Amygdala (tissue), 56 donors: ENCODE measurements at regions not wholly inside any gene's neighbourhood (a gene's known extent, or its start where the extent isn't known, plus 50 kb on each side); places are given as distances from the start of the nearest gene placed in this dataset.
A peak's percentile ranks its signal among the peaks of the same experiment; 100 is the strongest.

Experiments used
- DNase-seq, 56 donors: peaks; one replicate each; lab custom pipeline; 2025; lab: John Stamatoyannopoulos, UW

DNA sequence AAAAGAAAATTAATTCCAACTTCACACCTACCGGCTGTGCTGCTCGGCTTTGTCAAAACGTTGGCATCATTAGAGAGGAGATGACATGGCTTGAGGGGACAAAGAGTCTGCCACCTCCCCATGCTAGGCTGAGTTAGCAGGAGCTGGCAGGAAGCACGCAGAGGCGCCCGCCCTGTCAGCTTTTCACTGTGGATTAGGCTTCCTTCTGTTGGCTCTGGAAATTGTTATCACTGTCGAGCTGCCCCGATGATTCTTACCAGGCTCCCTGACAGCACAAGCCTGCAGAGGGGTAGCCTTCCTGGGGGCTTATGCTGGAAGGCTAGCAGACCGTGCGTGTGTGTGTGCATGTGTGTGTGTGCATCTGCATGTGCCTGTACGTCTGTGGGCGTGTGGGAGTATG, 490.9 kb upstream of the TBX3 start:
- no peak for DNase-seq

GRCh38 chr12:115172521-115172920, 488.5 kb upstream of the TBX3 start:
- DNase-seq = no peak

DNA sequence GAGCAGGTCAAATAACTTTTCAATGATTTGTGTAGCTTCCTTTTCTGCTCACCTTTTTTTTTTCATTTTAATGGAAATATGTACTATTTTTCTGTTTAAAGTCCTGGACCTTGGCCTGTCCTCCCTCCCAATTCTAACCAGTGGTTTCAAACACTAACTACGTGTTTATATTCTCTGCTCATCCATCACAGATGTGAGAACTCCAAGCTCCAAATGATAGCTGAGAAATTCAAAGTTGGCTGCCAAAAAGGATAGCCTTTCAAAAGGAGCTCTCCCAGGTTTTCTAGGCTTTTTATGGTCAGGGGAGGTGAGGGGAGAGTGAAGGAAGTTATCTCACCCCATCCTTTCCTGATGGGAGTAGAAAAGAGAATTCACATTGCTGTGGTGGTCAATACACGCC, 486.0 kb upstream of the TBX3 start:
- DNase-seq = no peak

DNA sequence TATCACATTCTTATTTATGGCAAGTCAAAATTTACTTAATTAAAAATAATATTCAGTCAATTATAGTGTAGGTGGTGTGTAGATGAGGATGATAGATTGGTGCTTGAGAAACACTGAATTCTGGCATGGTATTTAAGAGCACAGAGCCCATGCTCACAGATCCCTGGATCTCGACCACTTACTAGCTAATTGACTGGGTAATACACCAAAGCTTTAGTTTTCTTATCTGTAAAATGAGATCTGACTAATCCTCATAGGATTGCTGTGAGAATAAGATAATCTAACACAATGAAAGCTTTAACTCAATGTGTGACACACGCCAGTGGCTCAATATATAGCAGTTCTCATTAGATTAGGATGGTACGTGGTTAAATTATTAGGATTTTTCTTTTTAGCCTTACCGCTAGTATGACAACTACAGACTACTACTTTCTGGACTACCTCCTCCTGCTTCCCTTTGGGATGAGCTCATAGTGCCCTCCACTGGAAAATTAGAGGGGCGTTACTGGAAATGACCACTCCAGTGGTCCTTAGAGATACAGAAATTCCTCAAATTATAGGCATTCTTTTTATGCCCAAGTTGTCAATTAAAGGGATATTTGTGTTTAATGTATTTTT, 482.8 kb upstream of the TBX3 start:
- DNase-seq = no peak

- no peak for DNase-seq
Observed at GRCh38 chr12:115163710-115164109, 479.7 kb upstream of the TBX3 start.

- DNase-seq = no peak
Observed at GRCh38 chr12:115160271-115161128, 476.5 kb upstream of the TBX3 start.

- DNase-seq = no peak
Observed at GRCh38 chr12:115158816-115159215, 474.8 kb upstream of the TBX3 start.

DNA sequence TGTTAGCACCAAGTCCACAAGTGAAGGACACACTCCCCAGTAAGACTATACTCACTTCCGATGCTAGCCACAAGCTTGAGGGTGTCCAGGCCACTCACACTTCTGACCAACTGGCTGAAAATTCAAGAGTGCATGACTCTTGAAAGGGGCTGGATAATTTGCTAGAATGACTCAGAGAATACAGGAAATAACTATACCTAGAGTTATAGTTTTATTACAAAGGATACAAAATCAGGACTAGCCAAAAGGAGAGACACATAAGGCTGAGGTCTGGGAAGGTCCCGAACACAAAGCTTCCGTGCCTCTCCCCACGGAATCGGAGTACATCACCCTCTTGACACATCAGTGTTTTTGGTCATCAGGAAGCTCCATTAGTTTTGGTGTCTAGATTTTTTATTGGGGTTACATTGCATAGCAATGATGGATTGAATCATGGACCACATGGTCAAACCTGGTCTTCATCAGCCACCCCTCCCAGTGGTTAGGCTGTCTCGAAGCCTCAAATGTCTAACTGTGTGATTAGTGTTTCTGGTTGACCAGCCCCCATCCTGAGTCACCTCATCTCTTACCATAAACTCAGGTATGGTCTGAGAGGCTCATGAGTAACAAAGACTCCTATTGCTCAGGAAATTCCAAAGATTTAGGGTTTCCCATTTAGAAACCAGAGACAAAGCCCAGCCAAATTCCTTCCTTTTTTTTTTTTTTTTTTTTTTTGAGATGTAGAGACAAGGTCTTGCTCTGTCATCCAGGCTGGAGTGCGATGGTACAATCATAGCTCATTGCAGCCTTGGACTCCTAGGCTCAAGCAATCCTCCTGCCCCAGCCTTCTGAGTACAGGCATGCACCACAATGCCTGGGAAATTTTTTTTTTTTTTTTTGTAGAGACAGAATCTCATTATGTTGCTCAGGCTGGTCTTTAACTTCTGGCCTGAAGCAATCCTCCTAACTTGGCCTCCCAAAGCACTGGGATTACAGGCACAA, 472.0 kb upstream of the TBX3 start:
- DNase-seq = no peak

DNA sequence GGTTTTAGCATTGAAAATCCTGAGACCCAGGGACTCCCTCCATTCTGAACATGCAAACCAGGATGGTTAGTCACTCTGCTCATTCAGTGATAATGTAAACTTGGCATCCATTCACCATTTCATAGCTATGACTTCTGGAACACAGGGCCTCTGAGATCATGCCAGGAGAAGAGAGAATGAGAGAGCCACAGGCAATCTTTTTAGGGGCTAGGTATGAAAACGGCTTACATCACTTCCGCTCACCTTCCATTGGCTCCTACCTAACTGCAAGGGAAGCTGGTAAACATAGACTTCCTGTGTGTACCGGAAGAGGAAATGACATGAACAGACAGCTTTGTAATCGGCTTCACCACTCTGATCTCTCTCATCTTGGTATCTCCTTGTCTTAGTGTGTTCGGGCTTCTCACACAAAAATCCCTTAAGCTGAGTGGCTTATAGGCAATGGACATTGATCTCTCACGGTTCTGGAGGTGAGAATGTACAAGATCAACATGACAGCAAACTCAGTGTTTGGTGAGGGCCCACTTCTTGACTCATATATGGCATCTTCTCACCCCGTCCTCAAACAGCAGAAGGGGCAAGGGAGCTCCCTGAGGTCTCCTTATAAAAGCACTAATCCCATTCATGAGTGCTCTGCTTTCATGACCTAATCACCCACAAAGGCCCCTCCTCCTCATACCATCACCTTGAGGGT, 465.9 kb upstream of the TBX3 start:
- DNase-seq = no peak

GRCh38 chr12:115149279-115149678, 465.3 kb upstream of the TBX3 start:
- DNase-seq = no peak

DNA sequence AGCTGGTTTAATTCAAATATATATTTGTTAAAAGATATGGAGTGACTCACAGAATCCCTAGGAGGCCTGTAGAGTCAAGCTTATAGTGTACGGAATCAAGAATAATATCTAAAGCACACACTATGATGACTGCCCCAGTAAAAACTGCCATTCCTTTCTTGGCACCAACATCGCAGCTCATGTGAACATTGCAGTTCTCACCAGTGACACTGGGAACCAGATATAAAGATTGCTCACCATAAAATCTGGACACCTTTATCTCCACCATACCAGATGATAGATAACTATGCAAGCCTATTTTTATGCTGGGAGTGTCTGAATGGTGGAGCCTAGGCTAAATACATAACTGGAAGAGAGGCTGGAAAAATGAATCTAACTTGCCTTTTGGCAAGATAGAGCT, 463.9 kb upstream of the TBX3 start:
- DNase-seq = no peak

DNA sequence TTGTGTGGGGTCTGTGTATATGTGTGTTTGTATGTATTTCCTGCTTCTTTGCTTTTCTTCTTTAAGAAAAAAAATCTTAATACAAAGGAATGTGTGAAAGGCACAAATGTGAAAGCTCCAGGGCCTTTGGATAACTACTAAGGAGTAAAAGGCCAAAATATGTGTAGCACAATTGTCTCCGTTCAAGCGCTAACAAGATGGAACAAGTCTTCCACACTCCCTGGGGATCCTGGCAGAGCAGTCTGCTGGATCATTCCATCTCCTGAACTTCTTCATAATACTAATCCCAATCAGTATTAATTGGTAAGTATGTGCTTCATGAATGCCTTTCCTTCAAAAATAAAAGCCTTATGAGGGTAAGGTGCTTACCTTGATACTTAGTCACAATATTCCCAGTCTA, 462.5 kb upstream of the TBX3 start:
- no peak for DNase-seq

GRCh38 chr12:115144425-115144824, 460.4 kb upstream of the TBX3 start:
- no peak for DNase-seq

- DNase-seq = no peak
Observed at GRCh38 chr12:115140981-115141655, 457.1 kb upstream of the TBX3 start.

DNA sequence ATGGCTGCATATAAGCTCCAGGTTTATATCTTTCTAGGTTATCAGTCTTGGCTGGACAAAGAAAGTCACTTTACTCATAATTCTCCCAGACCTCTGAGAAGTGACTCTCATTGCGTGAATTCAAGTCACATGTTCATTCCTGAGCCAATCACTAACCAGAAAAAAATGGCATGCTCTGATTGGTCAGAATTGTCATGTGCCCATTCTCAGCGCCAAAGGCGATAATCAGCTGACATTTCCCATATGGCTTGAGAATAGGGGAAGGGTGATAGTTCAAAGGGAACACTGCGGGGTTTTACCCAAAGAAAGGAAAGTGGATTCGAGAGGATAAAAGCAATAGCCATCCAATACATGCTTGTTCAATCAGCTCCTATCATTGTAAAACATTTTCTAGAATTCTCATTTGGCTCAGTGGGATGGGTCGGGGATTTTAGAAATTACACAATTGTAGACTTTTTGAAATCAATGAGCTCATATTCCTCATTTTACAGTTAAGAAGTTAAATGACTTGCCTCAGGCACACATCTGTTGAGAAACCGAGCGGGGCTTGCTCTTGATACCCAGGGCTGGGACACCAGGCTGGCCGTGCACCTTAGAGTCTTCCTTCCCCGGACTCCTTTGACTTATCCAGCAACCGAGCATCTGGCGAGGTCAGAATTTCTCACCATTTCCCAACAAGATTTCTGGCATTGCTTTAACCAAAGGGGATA, 454.0 kb upstream of the TBX3 start:
- no peak for DNase-seq

DNA sequence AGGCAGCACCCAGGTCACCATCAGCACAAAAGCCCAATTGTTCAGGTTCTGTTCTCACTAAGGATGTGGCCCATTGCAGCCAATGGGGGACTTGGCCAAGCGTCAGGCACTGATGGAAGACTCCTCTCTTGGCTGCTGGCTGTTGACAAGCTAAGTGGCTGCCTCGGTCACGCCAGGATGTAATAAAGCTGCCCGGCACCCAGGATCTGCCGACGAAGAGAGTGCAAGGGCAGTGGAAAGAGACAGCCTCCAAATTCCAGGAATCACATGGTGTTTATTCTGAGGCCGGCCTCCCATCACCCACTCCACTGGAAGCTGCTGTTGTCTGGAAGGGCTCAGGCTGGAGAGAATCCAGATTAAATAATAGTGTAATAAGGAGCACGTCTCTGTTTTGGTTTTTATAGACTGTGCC, 451.8 kb upstream of the TBX3 start:
- DNase-seq = peak in 48 of 56 donors; percentile 1 to 87 (median 29)

- DNase-seq = no peak
Observed at GRCh38 chr12:115134298-115134697, 450.3 kb upstream of the TBX3 start.

GRCh38 chr12:115132905-115133304, 448.9 kb upstream of the TBX3 start:
- DNase-seq = no peak

- DNase-seq = no peak
Observed at GRCh38 chr12:115132145-115132544, 448.2 kb upstream of the TBX3 start.
